CD14-positive monocyte (primary cell): ENCODE measurements at regions not wholly inside any gene's neighbourhood (a gene's known extent, or its start where the extent isn't known, plus 50 kb on each side); places are given as distances from the start of the nearest gene placed in this dataset.

Source experiments
- DNase-seq, 3 donors: peaks; one replicate each; pipeline ENCODE4 v3.0.0-alpha.2; 2011 to 2022
- H2AFZ ChIP-seq: 2 replicates; pipeline ENCODE4 v1.6.0; 2012; ENCODE audit warnings: mild to moderate bottlenecking, low read depth, low read length, inconsistent platforms; ENCODE audit not compliant: insufficient read depth, poor library complexity, severe bottlenecking
- H3K27ac ChIP-seq, 2 donors: 1 replicate in 1 of 2; 2 replicates in 1 of 2; pipeline ENCODE4 v1.5.1; 2012 to 2013; ENCODE audit warnings: low read length in 2 of 2, control low read depth in 1 of 2, inconsistent platforms in 1 of 2, low read depth in 1 of 2, mild to moderate bottlenecking in 1 of 2
- H3K27me3 ChIP-seq, 2 donors: one replicate each; pipeline versions ENCODE4 v1.6.0 to v1.6.1; 2011 to 2013; ENCODE audit warnings: low read length in 2 of 2; ENCODE audit not compliant: control insufficient read depth in 2 of 2, insufficient read depth in 2 of 2
- H3K36me3 ChIP-seq, 2 donors: replicated peaks in 1 of 2; 1 replicate in 1 of 2; 2 replicates in 1 of 2; pipeline versions ENCODE4 v1.5.1 to v1.6.1; 2012 to 2013; ENCODE audit warnings: low read length in 2 of 2, control low read depth in 1 of 2, inconsistent platforms in 1 of 2, mild to moderate bottlenecking in 1 of 2; ENCODE audit not compliant: insufficient read depth in 2 of 2, control insufficient read depth in 1 of 2
- H3K4me1 ChIP-seq, 2 donors: 1 replicate in 1 of 2; 2 replicates in 1 of 2; pipeline versions ENCODE4 v1.5.1 to v1.6.1; 2012 to 2013; ENCODE audit warnings: low read length in 2 of 2, control low read depth in 1 of 2, inconsistent platforms in 1 of 2, mild to moderate bottlenecking in 1 of 2, moderate library complexity in 1 of 2; ENCODE audit not compliant: insufficient read depth in 2 of 2, control insufficient read depth in 1 of 2
- H3K4me2 ChIP-seq: replicated peaks from 2 replicates; pipeline ENCODE3; 2012; ENCODE audit warnings: low read length, moderate library complexity, mild to moderate bottlenecking; ENCODE audit not compliant: poor library complexity, severe bottlenecking; ENCODE audit errors: extremely low read depth
- H3K4me3 ChIP-seq, 3 experiments: fragments of 200-600 bp in 1 of 3; sonication (generic) in 1 of 3; replicated peaks in 1 of 3; 1 replicate in 2 of 3; 2 replicates in 1 of 3; pipeline ENCODE4 v1.5.1; 2011 to 2013; ENCODE audit warnings: low read length in 3 of 3, mild to moderate bottlenecking in 3 of 3, control low read depth in 2 of 3, low read depth in 2 of 3, inconsistent platforms in 1 of 3, moderate library complexity in 1 of 3
- H3K79me2 ChIP-seq: 2 replicates; pipeline ENCODE4 v1.6.0; 2012; ENCODE audit warnings: mild to moderate bottlenecking, control low read depth, inconsistent platforms, low read length, moderate library complexity; ENCODE audit not compliant: insufficient read depth
- H3K9ac ChIP-seq: 2 replicates; pipeline ENCODE4 v1.6.0; 2017; ENCODE audit warnings: low read length, mild to moderate bottlenecking; ENCODE audit not compliant: insufficient read depth, poor library complexity, severe bottlenecking
- H3K9me3 ChIP-seq, 2 donors: replicated peaks in 1 of 2; 1 replicate in 1 of 2; 2 replicates in 1 of 2; pipeline versions ENCODE4 v1.5.1 to v1.6.1; 2012 to 2013; ENCODE audit warnings: low read length in 2 of 2, control low read depth in 1 of 2; ENCODE audit not compliant: control insufficient read depth in 1 of 2, insufficient read depth in 1 of 2
- H4K20me1 ChIP-seq: 2 replicates; pipeline ENCODE4 v1.6.0; 2012; ENCODE audit warnings: mild to moderate bottlenecking, low read length, control low read depth, moderate library complexity; ENCODE audit not compliant: insufficient read depth
- H3K27ac Mint-ChIP-seq, 7 donors: one replicate each; pipeline ENCODE4 v1.8.0; 2020; ENCODE audit warnings: mild to moderate bottlenecking in 7 of 7, mixed read lengths in 7 of 7, moderate library complexity in 6 of 7, inconsistent platforms in 2 of 7
- H3K27me3 Mint-ChIP-seq, 3 donors: one replicate each; pipeline ENCODE4 v1.8.0; 2021 to 2022; ENCODE audit warnings: low read depth in 3 of 3, mild to moderate bottlenecking in 3 of 3, mixed read lengths in 3 of 3, moderate library complexity in 3 of 3, inconsistent platforms in 1 of 3
- H3K36me3 Mint-ChIP-seq, 2 donors: one replicate each; pipeline ENCODE4 v1.8.0; 2020; ENCODE audit warnings: mixed read lengths in 2 of 2, inconsistent platforms in 1 of 2, mild to moderate bottlenecking in 1 of 2
- H3K4me1 Mint-ChIP-seq: one replicate; pipeline ENCODE4 v1.8.0; 2020; ENCODE audit warnings: mild to moderate bottlenecking, mixed read lengths
- H3K4me3 Mint-ChIP-seq, 2 donors: one replicate each; pipeline ENCODE4 v1.8.0; 2020; ENCODE audit warnings: mild to moderate bottlenecking in 2 of 2, mixed read lengths in 2 of 2, moderate library complexity in 1 of 2
- H3K9me3 Mint-ChIP-seq, 7 donors: one replicate each; pipeline ENCODE4 v1.8.0; 2020 to 2022; ENCODE audit warnings: mixed read lengths in 7 of 7, mild to moderate bottlenecking in 6 of 7, moderate library complexity in 6 of 7, inconsistent platforms in 2 of 7
- CTCF ChIP-seq: fragments of 200-600 bp; IDR thresholded peaks from one replicate; pipeline ENCODE4 v1.8.0; 2022; ENCODE audit warnings: antibody characterized with exemption, mild to moderate bottlenecking
- WGBS: methylation state at CpG from one replicate; pipeline ENCODE4 v1.1.5; 2013; ENCODE audit warnings: missing lambda C conversion rate; ENCODE audit not compliant: insufficient coverage; 5-methylcytosine and 5-hydroxymethylcytosine counted together
- intact Hi-C, 2 donors: fragments of 100-400 bp; cut with micrococcal nuclease; formaldehyde crosslinking; loops; one replicate each; pipeline versions ENCODE4 v1.15.0 to v1.15.1; 2023

- H4K20me1 ChIP-seq: no peaks in the 10 kb centered on the region
- no peaks in the 10 kb centered on the region for H3K9me3 ChIP-seq
- H3K4me3 ChIP-seq: no peak overlapping the region
- WGBS: 91% methylated on average over 9 of the region's 9 CpGs
- no peaks in the 10 kb centered on the region for H3K79me2 ChIP-seq
- Mint-ChIP-seq H3K4me1 (no peaks in the 10 kb centered on the region), H3K36me3 (no peaks in the 10 kb centered on the region), H3K4me3 (no peak overlapping the region), H3K27me3 (peaks cover 0 to 2% (median 2%) of the 10 kb centered on the region in 3 donors), H3K9me3 (peaks cover 0 to 7% (median 0%) of the 10 kb centered on the region in 7 donors), H3K27ac (peak overlapping the region in 1 of 7 donors; percentile 61)
- H3K27me3 ChIP-seq: no peaks in the 10 kb centered on the region
- DNase-seq: no peak
- H3K9ac ChIP-seq: no peak overlapping the region
- H3K27ac ChIP-seq: no peak overlapping the region
- H3K4me1 ChIP-seq: no peaks in the 10 kb centered on the region
- no peak for TF ChIP-seq CTCF
- H2AFZ ChIP-seq: no peak overlapping the region
- intact Hi-C loops: no loop called here
- no peaks in the 10 kb centered on the region for H3K36me3 ChIP-seq
- H3K4me2 ChIP-seq: no peak overlapping the region
These were observed 226.7 kb upstream of the MCTP2 start for GRCh38 chr15:94004697-94005096.

DNA sequence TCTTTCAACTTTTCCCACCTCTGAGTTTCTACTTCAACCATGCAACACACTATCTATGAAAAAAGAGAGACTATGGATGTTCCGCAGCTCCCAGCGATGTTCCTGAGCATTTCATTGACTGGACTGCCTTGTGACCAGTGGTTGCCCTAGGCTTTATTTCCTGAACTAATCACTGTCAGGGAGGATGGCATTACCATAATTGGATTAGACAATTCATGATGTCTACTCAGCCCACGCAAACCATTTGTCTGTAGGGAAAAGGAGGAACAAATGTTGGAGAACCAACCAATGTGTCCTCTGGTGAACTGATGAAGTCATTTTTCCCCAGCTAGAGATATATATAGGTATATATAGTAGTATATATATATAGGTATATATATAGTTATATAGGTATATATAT is 229.3 kb upstream of the MCTP2 start:
- no peak for DNase-seq
- Histone ChIP-seq H3K79me2 (no peaks in the 10 kb centered on the region), H4K20me1 (no peaks in the 10 kb centered on the region), H3K4me2 (no peak overlapping the region), H3K27me3 (no peaks in the 10 kb centered on the region), H3K27ac (no peak overlapping the region), H3K4me3 (no peak overlapping the region), H2AFZ (no peak overlapping the region), H3K9me3 (no peaks in the 10 kb centered on the region), H3K9ac (no peak overlapping the region), H3K36me3 (no peaks in the 10 kb centered on the region), H3K4me1 (no peaks in the 10 kb centered on the region)
- Mint-ChIP-seq H3K4me1 (no peaks in the 10 kb centered on the region), H3K27ac (no peak overlapping the region), H3K27me3 (peaks cover 0 to 2% (median 2%) of the 10 kb centered on the region in 3 donors), H3K36me3 (no peaks in the 10 kb centered on the region), H3K9me3 (peaks cover 0 to 7% (median 0%) of the 10 kb centered on the region in 7 donors), H3K4me3 (no peak overlapping the region)
- intact Hi-C loops: no loop called here
- WGBS: 100% methylated on average over 2 of the region's 3 CpGs
- no peak for TF ChIP-seq CTCF
